LoVo (cell line): ENCODE measurements at regions not wholly inside any gene's neighbourhood (a gene's known extent, or its start where the extent isn't known, plus 50 kb on each side); places are given as distances from the start of the nearest gene placed in this dataset.
A peak's percentile ranks its signal among the peaks of the same experiment; 100 is the strongest.

Experiments
- DNase-seq: peaks from one replicate; pipeline ENCODE4 v3.0.0-alpha.2; 2016; ENCODE audit warnings: low spot score

GRCh38 chr12:91533366-91533765 lies 350.7 kb upstream of the DCN start:
- no peak for DNase-seq

- peak; percentile 27 for DNase-seq
These were observed 347.2 kb upstream of the DCN start for GRCh38 chr12:91529829-91530228.

- DNase-seq = no peak
These were observed 341.2 kb upstream of the DCN start for GRCh38 chr12:91523831-91524230.

GRCh38 chr12:91516695-91517047 lies 334.1 kb upstream of the DCN start:
- no peak for DNase-seq

GRCh38 chr12:91515944-91516694 lies 333.5 kb upstream of the DCN start:
- no peak for DNase-seq

GRCh38 chr12:91513313-91513712 lies 330.7 kb upstream of the DCN start:
- no peak for DNase-seq

- no peak for DNase-seq
These were observed 329.3 kb upstream of the DCN start for GRCh38 chr12:91511795-91512420.

- no peak for DNase-seq
These were observed 325.1 kb upstream of the DCN start for GRCh38 chr12:91507754-91508153.

GRCh38 chr12:91506452-91506851 lies 323.8 kb upstream of the DCN start:
- no peak for DNase-seq

- no peak for DNase-seq
These were observed 322.4 kb upstream of the DCN start for GRCh38 chr12:91505006-91505405.

- no peak for DNase-seq
These were observed 319.6 kb upstream of the DCN start for GRCh38 chr12:91502208-91502607.

- DNase-seq = peak; percentile 63
These were observed 313.7 kb upstream of the DCN start for GRCh38 chr12:91496337-91496736.

- DNase-seq = peak; percentile 38
These were observed 310.7 kb upstream of the DCN start for GRCh38 chr12:91493308-91493707.

- peak; percentile 9 for DNase-seq
These were observed 310.0 kb upstream of the DCN start for GRCh38 chr12:91492648-91493047.

- DNase-seq = no peak
These were observed 308.2 kb upstream of the DCN start for GRCh38 chr12:91490667-91491311.

GRCh38 chr12:91483471-91483985 lies 300.9 kb upstream of the DCN start:
- peak; percentile 15 for DNase-seq

- DNase-seq = no peak
These were observed 299.6 kb upstream of the DCN start for GRCh38 chr12:91482231-91482630.

GRCh38 chr12:91478500-91478899 lies 295.9 kb upstream of the DCN start:
- no peak for DNase-seq

GRCh38 chr12:91467686-91468085 lies 285.1 kb upstream of the DCN start:
- no peak for DNase-seq

- DNase-seq = no peak
These were observed 278.4 kb upstream of the DCN start for GRCh38 chr12:91461061-91461460.

- DNase-seq = peak; percentile 32
These were observed 277.9 kb upstream of the DCN start for GRCh38 chr12:91460469-91460868.

GRCh38 chr12:91455321-91455720 lies 272.7 kb upstream of the DCN start:
- no peak for DNase-seq

- DNase-seq = no peak
These were observed 271.6 kb upstream of the DCN start for GRCh38 chr12:91454179-91454578.
